GM12892 (cell line): ENCODE measurements at regions not wholly inside any gene's neighbourhood (a gene's known extent, or its start where the extent isn't known, plus 50 kb on each side); places are given as distances from the start of the nearest gene placed in this dataset.

Experiments used
- POLR2A ChIP-seq: IDR thresholded peaks from 2 replicates; pipeline ENCODE4 v1.6.1; 2011; ENCODE audit warnings: low read depth, low read length, control low read depth
- POLR2AphosphoS5 ChIP-seq: IDR thresholded peaks from 2 replicates; pipeline ENCODE4 v1.6.1; 2011; ENCODE audit warnings: low read depth, low read length, control low read depth
- TAF1 ChIP-seq: IDR thresholded peaks from 2 replicates; pipeline ENCODE4 v1.6.1; 2011; ENCODE audit warnings: low read depth, mild to moderate bottlenecking, control low read depth, low read length, borderline replicate concordance

DNA sequence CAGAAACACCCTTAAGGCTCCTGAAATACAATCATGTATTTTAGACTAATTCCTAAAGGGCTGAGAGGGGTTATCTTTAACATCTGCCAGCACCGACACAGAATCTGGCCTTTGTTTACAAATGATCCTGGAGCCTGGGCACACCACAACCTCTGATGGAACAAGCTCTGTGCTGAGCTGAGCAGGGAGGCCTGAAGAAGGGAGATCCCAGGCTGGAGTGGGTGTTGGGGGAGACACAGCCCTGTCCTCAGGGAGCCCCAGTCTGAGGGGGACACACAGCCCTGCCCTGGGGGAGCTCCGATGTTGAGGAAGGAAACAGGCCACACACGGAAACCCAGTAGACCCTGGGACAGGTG, 130.5 kb downstream of the VEGFA start:
- TF ChIP-seq POLR2AphosphoS5 (no peak), POLR2A (no peak), TAF1 (no peak)
